HG02970 (cell line): ENCODE measurements at regions not wholly inside any gene's neighbourhood (a gene's known extent, or its start where the extent isn't known, plus 50 kb on each side); places are given as distances from the start of the nearest gene placed in this dataset.

Source experiments
- ATAC-seq: cut with Tn5 transposase; IDR thresholded peaks from one replicate; pipeline ENCODE4 v1.9.1; 2021; ENCODE audit warnings: mild to moderate bottlenecking, moderate library complexity, moderate number of reproducible peaks; ENCODE audit not compliant: unreplicated experiment, low FRiP score

DNA sequence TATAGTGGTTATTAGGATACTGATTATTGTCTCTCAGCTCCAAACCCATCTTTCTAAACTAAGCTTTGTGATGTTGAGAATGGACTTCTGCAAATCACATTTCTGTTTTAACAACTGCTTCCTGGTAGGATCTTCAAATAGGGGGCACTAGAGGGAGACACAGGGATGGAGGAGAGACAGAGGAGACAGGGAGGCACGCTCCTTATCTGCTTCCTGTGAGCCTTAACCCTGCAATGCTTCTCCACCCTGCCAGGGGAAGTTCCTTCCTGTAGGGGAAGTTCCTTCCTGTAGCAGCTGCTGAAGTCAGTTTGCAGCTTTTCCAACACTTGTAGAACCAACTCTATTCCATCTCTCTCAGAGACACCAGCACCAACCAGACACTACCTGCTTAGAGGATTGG, 847.2 kb downstream of the CCSER2 start:
- no peak for ATAC-seq

DNA sequence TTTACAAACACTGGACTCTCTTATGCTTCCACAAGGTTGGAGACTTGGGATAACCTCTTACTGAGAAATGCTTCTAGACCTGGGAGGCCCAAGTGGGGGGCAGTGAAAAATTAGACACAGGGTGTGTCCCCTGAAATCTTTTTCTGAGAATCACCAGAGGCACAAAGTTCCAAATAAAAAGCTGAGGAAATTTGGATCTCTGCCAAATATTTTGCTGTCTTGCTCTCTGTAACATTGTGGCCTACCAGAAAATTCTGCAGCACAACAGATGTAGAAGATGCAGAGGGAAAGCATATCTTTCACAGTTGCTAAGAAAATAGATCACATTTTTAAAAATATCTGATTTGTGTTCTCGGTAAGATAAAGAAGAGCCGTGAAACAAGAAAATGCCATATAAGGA, 849.4 kb downstream of the CCSER2 start:
- ATAC-seq: no peak

DNA sequence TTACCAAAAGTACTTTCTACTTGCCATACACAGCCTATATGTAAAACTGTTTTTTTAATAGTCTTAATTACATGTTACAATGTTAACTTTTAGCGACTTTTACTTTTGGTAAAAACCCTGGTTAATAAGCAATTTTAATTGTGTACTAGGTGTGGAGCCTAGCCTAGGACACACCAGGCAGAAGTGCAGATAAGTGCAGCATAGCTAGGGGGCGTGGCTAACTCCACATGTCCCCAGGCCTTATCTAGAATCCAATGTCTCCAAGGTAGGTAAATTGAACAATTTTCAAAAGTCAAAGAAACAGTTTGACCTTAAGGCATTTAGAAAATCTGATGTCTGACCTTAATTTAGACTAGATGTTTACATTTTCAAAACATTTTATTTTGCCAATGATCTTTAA, 858.7 kb downstream of the CCSER2 start:
- ATAC-seq: no peak

DNA sequence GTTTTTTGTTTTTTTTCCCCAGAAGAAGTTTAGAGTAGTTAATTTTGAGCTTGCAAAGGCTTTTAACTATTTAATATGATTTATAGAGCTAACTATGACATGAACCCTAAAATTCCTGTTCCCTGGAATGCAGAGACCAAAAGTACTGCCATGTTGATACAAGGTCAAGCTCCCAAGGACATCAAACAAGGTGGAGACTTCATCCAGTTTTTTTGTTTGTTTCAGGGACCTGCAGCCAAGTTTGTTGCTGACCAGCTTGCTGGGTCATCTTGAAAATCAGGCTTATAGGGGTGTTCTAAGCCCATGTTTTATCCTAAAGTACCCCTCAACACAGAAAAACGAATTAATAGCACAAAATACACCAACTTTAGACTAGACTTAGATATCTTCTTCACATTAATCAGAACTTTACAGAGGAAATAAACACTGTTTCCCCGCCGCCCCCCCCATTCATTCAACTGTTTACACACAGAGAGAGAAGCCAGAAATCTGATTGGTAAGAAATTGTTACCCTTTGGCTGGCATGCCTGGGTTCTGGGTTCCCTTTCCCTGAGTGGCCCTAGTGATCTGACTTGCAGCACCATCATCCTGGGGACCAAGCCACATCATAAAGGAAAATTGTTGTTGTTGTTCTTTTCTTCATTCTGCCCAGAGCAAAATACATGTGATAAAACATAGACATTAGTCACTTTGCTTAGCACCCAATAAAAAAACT, 860.5 kb downstream of the CCSER2 start:
- no peak for ATAC-seq

DNA sequence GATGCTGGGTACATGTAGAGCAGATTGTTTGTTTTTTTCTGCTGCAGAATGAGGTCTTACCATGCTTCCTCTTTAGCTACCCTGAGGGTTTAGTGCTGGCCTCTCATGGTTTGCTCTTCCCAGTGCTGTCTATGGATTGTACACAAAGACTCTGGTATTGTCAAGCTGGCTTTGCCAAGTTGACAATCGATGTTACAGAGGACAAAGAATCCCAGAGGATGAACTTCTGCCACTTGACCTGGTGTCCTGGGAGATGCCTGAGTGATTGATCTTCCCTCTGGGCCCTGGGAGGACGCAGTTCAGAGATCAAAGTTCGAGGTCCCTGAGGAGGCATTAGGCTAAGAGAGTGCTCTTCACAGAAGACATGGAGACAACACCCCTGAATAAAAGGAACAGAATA, 865.4 kb downstream of the CCSER2 start:
- no peak for ATAC-seq

- no peak for ATAC-seq
These were observed 866.3 kb downstream of the CCSER2 start for GRCh38 chr10:85194706-85195105.

DNA sequence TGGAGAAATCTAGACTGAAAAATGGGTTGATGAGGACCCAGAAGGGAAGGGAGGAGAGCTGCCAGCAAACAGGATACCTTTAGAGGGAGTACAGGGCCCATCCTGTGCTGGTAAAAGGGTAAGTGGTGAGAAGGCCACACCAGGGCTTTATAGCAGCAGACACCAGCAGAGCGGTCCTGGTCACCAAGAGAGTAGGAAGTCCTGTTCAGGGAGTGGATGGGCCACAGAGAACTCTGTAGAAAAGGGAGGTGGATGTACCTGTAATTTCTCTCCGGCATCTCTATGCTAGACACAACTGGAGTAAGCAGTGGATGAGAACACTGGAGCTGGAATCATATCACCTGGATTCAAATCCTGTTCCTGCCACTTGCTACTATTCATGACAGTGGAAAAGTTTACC, 867.2 kb downstream of the CCSER2 start:
- no peak for ATAC-seq

GRCh38 chr10:85204814-85205213, 876.4 kb downstream of the CCSER2 start:
- no peak for ATAC-seq

- ATAC-seq: no peak
These were observed 884.1 kb downstream of the CCSER2 start for GRCh38 chr10:85212526-85212925.

DNA sequence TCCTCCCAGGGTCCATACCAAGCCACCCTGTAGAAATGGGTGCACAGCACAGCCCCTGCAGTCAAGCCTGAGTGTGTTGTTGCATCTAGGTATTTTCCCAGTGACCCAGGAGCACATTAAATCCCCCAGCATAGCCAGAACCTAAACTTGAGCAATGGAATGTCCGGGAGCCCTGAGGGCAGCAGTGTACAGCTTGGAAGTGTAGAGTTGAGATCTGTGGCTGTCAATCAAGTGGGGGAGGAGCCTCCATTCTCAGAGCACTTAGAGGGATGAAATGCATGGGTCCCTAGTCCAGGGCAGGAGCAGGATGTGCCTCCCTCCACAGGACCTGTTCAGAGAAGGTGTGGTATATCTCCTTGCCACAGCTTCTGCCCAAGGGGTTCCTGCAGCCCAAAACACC, 885.1 kb downstream of the CCSER2 start:
- ATAC-seq: no peak

DNA sequence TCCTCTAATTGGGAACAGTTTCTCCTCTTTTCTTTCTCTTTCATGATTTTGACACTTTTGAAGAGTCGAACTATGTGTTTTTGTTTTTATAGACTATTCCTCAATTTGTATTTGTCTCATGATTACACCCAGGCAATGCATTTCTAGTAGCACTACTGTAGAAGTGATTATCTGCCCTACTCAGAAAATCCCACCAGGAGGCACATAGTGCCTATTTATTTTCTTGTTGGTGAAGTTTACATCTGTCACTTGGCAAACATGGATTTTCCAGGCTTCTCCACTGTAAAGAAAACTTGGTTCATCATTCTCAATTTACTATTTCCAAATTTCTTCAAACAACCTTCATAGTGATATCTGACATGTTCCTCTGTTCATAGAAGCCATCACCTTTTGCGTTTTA, 893.9 kb downstream of the CCSER2 start:
- ATAC-seq: no peak

- ATAC-seq: no peak
These were observed 896.1 kb downstream of the CCSER2 start for GRCh38 chr10:85224366-85224940.

DNA sequence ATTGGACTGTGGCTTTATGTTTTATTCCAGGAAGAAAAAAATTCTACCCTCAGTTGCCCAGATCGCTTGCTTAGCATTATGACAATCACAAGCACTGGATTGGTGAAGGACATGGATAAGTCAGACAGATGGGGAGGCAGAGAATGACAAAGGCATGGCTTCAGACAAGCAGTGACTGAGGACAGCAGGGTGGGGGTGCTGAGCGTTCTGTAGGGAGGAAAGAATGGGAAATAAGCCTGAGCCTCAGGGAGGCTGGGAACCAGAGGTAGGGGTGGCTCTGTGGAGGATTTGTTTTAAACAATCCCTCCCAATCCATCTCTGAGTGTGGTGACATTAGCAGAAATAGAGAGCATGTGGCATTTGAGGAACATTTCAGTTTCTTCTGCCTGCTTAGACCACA, 896.9 kb downstream of the CCSER2 start:
- no peak for ATAC-seq

DNA sequence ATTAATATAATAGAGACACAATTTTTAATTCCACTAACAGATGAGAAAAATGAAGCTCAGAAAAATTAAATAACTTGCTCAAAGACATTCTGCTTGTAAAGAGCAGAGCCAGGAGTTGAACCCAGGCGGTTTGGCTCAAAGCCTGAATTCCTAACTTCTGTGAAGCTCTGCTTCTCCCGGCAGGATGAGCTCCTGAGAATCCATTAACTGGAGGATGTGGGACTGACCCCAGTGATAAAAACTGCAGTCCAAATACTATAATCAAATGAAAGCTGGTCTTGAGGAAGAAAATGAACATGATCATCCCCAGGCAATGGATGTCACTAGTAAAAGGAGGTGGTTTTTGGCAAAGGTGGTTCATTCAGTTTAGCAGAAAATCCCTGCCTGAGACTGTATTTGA, 898.2 kb downstream of the CCSER2 start:
- no peak for ATAC-seq

DNA sequence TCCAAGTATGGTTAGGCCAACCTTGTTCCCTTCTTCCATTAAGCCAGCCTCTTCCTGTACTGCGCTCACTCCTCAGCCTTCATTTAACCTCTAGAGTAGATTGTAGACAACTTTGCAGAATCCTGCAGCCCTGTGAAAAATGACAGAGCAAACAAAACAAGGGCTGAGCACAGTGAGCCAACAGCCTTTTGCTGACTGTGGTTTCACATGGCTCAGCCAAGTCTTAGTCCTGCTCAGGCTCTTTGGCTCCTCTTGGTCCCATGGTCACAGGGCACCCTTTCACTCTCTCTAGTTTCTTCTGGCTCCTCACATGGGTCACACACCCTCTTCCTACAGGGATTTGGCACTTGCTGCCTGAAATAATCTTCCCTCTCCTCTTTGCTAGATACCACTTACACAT, 900.3 kb downstream of the CCSER2 start:
- ATAC-seq: no peak

GRCh38 chr10:85231534-85232270, 903.3 kb downstream of the CCSER2 start:
- ATAC-seq: no peak

- no peak for ATAC-seq
These were observed 906.9 kb downstream of the CCSER2 start for GRCh38 chr10:85235258-85235657.

DNA sequence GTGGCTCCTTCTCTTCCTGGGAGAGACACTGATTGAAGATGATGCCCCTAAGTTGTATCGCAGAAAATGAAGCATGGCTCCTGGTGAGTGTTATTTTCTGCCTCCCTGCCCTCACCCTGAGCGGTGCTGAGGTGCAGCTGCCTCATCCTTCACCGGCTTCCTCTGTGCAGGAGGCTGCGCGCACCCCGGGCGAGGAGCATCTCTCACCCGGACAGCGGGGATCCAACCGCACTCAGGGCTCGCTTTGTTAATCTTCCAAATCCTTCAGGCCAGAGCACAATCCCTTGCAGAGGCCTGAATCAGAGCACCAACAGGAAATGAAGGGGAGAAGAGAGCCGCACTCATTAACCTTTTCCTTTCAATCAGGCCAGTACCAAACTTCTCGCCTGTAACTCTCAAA, 910.3 kb downstream of the CCSER2 start:
- no peak for ATAC-seq

DNA sequence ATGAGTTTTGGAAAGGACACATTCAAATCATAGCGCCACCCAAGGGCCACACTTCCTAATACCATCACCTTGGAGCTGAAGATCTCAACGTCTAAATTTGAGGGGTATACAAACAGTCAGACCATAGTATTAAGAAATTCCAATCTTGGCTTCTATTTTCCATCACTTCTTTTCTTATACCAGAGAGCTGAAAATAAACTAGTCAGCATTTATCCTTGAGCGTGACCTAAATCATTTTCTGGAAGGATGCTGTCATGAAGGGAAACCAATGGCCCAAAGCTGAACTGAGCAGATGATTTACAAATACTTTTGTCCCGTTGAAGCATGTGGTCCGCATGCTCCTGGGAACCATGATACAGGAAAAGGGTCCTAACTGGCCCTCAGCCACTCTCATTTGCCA, 921.9 kb downstream of the CCSER2 start:
- ATAC-seq: no peak

DNA sequence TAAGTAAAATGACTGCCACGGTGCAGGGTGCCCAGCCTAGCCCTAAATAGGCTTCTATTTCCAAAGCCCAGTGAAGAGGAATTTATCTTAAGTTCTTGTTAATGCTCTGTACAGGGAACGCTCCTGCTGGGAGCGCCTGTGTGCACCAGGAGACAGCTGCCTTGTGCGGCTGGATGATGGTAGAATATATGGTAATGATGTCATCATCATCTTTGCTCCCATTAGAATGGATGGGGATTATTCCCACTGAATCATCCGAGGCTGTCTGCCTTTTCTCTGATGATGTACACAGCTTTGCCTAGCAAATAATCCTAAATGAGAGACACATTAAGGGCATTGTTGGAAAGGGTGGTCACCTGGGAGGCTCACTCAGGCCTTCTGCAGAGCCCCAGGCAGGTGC, 928.1 kb downstream of the CCSER2 start:
- ATAC-seq: no peak

DNA sequence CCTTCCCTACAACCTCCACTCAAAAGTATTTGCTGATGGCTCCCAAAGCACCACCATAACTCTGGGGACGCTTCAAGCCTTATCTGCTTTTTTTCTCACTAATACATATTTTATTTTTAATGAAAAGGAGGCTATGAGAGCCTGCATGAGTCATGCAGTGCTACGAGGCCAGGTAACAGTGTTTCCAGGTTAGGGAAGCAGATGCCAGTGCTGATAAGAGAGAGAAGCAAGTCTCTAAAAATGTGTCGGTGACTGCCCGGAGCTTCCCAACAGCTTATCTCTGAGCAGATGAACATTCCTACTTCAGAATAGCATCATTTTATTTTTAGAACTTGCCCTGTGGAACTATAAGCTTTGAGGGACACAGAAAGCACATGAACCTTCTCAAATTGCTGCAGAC, 931.5 kb downstream of the CCSER2 start:
- ATAC-seq: no peak

GRCh38 chr10:85262992-85263391, 934.6 kb downstream of the CCSER2 start:
- no peak for ATAC-seq
